Ovary (tissue), 3 donors: ENCODE measurements at regions not wholly inside any gene's neighbourhood (a gene's known extent, or its start where the extent isn't known, plus 50 kb on each side); places are given as distances from the start of the nearest gene placed in this dataset.

Source experiments
- CTCF ChIP-seq, 3 donors: fragments of 450-650 bp in 2 of 3; fragments of 200-600 bp in 1 of 3; IDR thresholded peaks; one replicate each; pipeline versions ENCODE4 v1.5.1 to v1.8.0; 2016 to 2022; ENCODE audit warnings: antibody characterized with exemption in 3 of 3, mild to moderate bottlenecking in 1 of 3
- POLR2A ChIP-seq: fragments of 450-650 bp; IDR thresholded peaks from one replicate; pipeline ENCODE4 v1.6.1; 2017; ENCODE audit warnings: antibody characterized with exemption, mild to moderate bottlenecking, moderate library complexity
- donor health status: DM: no; HTN: no; CAD: no.

- no peak for TF ChIP-seq POLR2A
- TF ChIP-seq CTCF (IDR thresholded peaks at IDR 0.05): no peak
Measured at GRCh38 chr12:24328261-24328660, 378.8 kb upstream of the SOX5 start.
